ELR (cell line): ENCODE measurements at regions not wholly inside any gene's neighbourhood (a gene's known extent, or its start where the extent isn't known, plus 50 kb on each side); places are given as distances from the start of the nearest gene placed in this dataset.
"Not testable (repeated sequence)": the region's sequence is repeated elsewhere in the genome, so short reads cannot be mapped to it uniquely, and the experiment has no call there.

Source experiments
- DNase-seq: peaks from one replicate; pipeline ENCODE4 v3.0.0-alpha.2; 2015; ENCODE audit warnings: low read depth

GRCh38 chr7:121620953-121621606, 225.0 kb upstream of the FAM3C start:
- no peak for DNase-seq

- no peak for DNase-seq
Observed at GRCh38 chr7:121620206-121620605, 224.1 kb upstream of the FAM3C start.

- no peak for DNase-seq
Observed at GRCh38 chr7:121618182-121618581, 222.1 kb upstream of the FAM3C start.

- no peak for DNase-seq
Observed at GRCh38 chr7:121610243-121610642, 214.1 kb upstream of the FAM3C start.

- no peak for DNase-seq
Observed at GRCh38 chr7:121609208-121609607, 213.1 kb upstream of the FAM3C start.

GRCh38 chr7:121608785-121609184, 212.7 kb upstream of the FAM3C start:
- DNase-seq = no peak

- not testable (repeated sequence) for DNase-seq
Observed at GRCh38 chr7:121608183-121608582, 212.1 kb upstream of the FAM3C start.

GRCh38 chr7:121605317-121605680, 209.2 kb upstream of the FAM3C start:
- DNase-seq = peak; percentile 14

GRCh38 chr7:121604627-121605316, 208.7 kb upstream of the FAM3C start:
- peak; percentile 5 for DNase-seq

- DNase-seq = no peak
Observed at GRCh38 chr7:121603886-121604285, 207.8 kb upstream of the FAM3C start.

- DNase-seq = no peak
Observed at GRCh38 chr7:121599887-121600286, 203.8 kb upstream of the FAM3C start.

- DNase-seq = no peak
Observed at GRCh38 chr7:121595758-121596696, 199.9 kb upstream of the FAM3C start.

GRCh38 chr7:121591926-121592325, 195.8 kb upstream of the FAM3C start:
- no peak for DNase-seq

GRCh38 chr7:121587435-121587834, 191.3 kb upstream of the FAM3C start:
- DNase-seq = no peak

- DNase-seq = no peak
Observed at GRCh38 chr7:121582258-121582657, 186.2 kb upstream of the FAM3C start.

- DNase-seq = no peak
Observed at GRCh38 chr7:121579639-121580038, 183.5 kb upstream of the FAM3C start.

GRCh38 chr7:121578669-121579068, 182.6 kb upstream of the FAM3C start:
- DNase-seq = no peak

GRCh38 chr7:121576148-121576917, 180.2 kb upstream of the FAM3C start:
- no peak for DNase-seq

- DNase-seq = no peak
Observed at GRCh38 chr7:121575194-121575765, 179.2 kb upstream of the FAM3C start.

GRCh38 chr7:121574109-121574508, 178.0 kb upstream of the FAM3C start:
- no peak for DNase-seq

- DNase-seq = no peak
Observed at GRCh38 chr7:121572615-121573014, 176.5 kb upstream of the FAM3C start.

GRCh38 chr7:121570365-121570764, 174.3 kb upstream of the FAM3C start:
- no peak for DNase-seq
